Lower leg skin (tissue), 4 donors: ENCODE measurements at regions not wholly inside any gene's neighbourhood (a gene's known extent, or its start where the extent isn't known, plus 50 kb on each side); places are given as distances from the start of the nearest gene placed in this dataset.
"Not testable (repeated sequence)": the region's sequence is repeated elsewhere in the genome, so short reads cannot be mapped to it uniquely, and the experiment has no call there.

Experiments
- DNase-seq, 2 donors: peaks; one replicate each; pipeline ENCODE4 v3.0.0-alpha.2; 2019; ENCODE audit warnings: low spot score in 2 of 2
- H3K4me3 ChIP-seq: fragments of 200-600 bp; sonication (generic); 2 replicates; pipeline ENCODE4 v1.5.1; 2017; ENCODE audit warnings: mild to moderate bottlenecking, low read depth; ENCODE audit not compliant: poor library complexity, severe bottlenecking
- CTCF ChIP-seq, 3 donors: fragments of 450-650 bp; IDR thresholded peaks; one replicate each; pipeline ENCODE4 v1.5.1; 2016; ENCODE audit warnings: antibody characterized with exemption in 3 of 3, mild to moderate bottlenecking in 3 of 3, moderate library complexity in 2 of 3
- POLR2A ChIP-seq, 2 donors: fragments of 450-650 bp; IDR thresholded peaks; one replicate each; pipeline ENCODE4 v1.6.1; 2016 to 2017; ENCODE audit warnings: antibody characterized with exemption in 2 of 2, mild to moderate bottlenecking in 1 of 2, moderate library complexity in 1 of 2
- WGBS, 2 donors: methylation state at CpG; one replicate each; pipeline ENCODE4 v1.1.5; 2018; 5-methylcytosine and 5-hydroxymethylcytosine counted together
- intact Hi-C: fragments of 100-400 bp; cut with DNase I; formaldehyde crosslinking; loops from one replicate; pipeline ENCODE4 v1.15.0; 2023; ENCODE audit warnings: low total_unique reads

- no peak for TF ChIP-seq CTCF (IDR thresholded peaks at IDR 0.05)
- TF ChIP-seq POLR2A (IDR thresholded peaks at IDR 0.05) = no peak
- 53 to 68% methylated on average over 2 of the region's 2 CpGs for WGBS, 2 donors
- intact Hi-C loops = no loop called here
- no peak overlapping the region for H3K4me3 ChIP-seq
- DNase-seq = no peak
These were observed 436.8 kb upstream of the NR5A2 start for GRCh38 chr1:199590708-199591107.

GRCh38 chr1:199591468-199591867 lies 436.0 kb upstream of the NR5A2 start:
- intact Hi-C loops = no loop called here
- no peak for DNase-seq
- no peak overlapping the region for H3K4me3 ChIP-seq
- TF ChIP-seq CTCF (IDR thresholded peaks at IDR 0.05) (no peak), POLR2A (IDR thresholded peaks at IDR 0.05) (no peak)
- 89 to 91% methylated on average over 3 of the region's 3 CpGs for WGBS, 2 donors

DNA sequence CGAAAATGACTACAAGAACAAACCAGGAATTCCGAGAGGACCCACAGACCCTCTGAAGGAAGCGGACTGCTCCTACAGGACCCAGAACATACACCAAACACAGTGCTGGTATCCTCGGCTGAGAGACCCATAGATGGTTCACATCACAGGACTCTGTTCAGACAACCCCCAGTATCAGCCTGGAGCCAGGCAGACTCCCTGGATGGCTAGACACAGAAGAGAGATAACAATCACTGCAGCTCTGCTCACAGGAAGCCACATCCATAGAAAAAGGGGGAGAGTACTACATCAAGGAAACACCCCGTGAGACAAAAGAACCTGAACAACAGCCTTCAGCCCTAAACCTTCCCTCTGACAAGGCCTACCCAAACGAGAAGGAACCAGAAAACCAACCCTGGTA lies 434.0 kb upstream of the NR5A2 start:
- intact Hi-C loops = no loop called here
- no peak overlapping the region for H3K4me3 ChIP-seq
- 72 to 73% methylated on average over 5 to 6 of the region's 6 CpGs for WGBS, 2 donors
- TF ChIP-seq CTCF (IDR thresholded peaks at IDR 0.05) = no peak
- no peak for TF ChIP-seq POLR2A (IDR thresholded peaks at IDR 0.05)
- no peak for DNase-seq

GRCh38 chr1:199596448-199596847 lies 431.1 kb upstream of the NR5A2 start:
- H3K4me3 ChIP-seq, DNase-seq, intact Hi-C loops: not testable (repeated sequence)
- 94 to 98% methylated on average over 2 of the region's 2 CpGs for WGBS, 2 donors

GRCh38 chr1:199597152-199597551 lies 430.4 kb upstream of the NR5A2 start:
- TF ChIP-seq CTCF (IDR thresholded peaks at IDR 0.05) = no peak
- 76 to 96% methylated on average over 3 of the region's 3 CpGs for WGBS, 2 donors
- intact Hi-C loops = no loop called here
- no peak overlapping the region for H3K4me3 ChIP-seq
- no peak for DNase-seq

DNA sequence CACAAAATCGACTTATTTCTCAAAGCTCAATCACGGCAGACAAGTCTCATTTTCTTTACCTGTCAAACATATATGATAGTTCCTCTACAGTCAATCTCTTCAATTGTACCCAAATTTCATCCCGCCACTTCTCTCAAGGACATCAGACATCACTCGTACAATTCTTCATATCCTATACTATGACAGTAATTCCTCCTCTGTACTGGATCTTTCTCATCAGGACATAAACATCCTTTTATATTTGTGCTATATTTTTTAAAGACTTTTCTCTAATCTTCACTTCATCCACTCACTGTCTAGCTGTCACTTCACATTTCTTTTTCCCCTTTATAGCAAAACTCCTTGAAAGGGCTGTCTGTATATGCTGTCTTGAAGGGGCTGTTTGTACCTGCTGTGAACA lies 419.1 kb upstream of the NR5A2 start:
- no peak overlapping the region for H3K4me3 ChIP-seq
- no peak for TF ChIP-seq CTCF (IDR thresholded peaks at IDR 0.05)
- no peak for TF ChIP-seq POLR2A (IDR thresholded peaks at IDR 0.05)
- no peak for DNase-seq
- intact Hi-C loops = no loop called here
- WGBS, 2 donors = 88 to 91% methylated on average over 4 of the region's 4 CpGs
